AG04450 (cell line): ENCODE measurements at regions not wholly inside any gene's neighbourhood (a gene's known extent, or its start where the extent isn't known, plus 50 kb on each side); places are given as distances from the start of the nearest gene placed in this dataset.

Experiments
- CTCF ChIA-PET: fragments of 300-600, 350-600 bp; formaldehyde crosslinking; extraction: SDS; loops from one replicate; lab custom pipeline; 2022; ENCODE audit warnings: antibody characterized with exemption, inconsistent platforms; lab: Charles Lee
- POLR2A ChIA-PET: fragments of 350-600 bp; formaldehyde crosslinking; extraction: SDS; loops from one replicate; lab custom pipeline; 2021; ENCODE audit warnings: antibody characterized with exemption, inconsistent platforms; lab: Yijun Ruan, JAX
- DNase-seq: peaks from one replicate; pipeline ENCODE4 v3.0.0-alpha.2; 2011; ENCODE audit warnings: low read depth, low spot score
- H3K27ac ChIP-seq: one replicate; pipeline ENCODE4 v1.5.1; 2012; ENCODE audit warnings: low read depth, low read length, control low read depth
- H3K27me3 ChIP-seq: one replicate; pipeline ENCODE4 v1.6.0; 2012; ENCODE audit warnings: low read length; ENCODE audit not compliant: control insufficient read depth, insufficient read depth
- H3K4me3 ChIP-seq: 2 replicates; pipeline ENCODE4 v1.5.1; 2011; ENCODE audit warnings: mild to moderate bottlenecking, low read depth, low read length, control low read depth
- H3K9me3 ChIP-seq: 2 replicates; pipeline ENCODE4 v1.5.1; 2012; ENCODE audit warnings: low read length; ENCODE audit not compliant: control insufficient read depth, insufficient read depth
- TF ChIP-seq, protein P1 (sequence below): IDR thresholded peaks from 2 replicates; pipeline ENCODE4 v1.5.1; 2011; ENCODE audit warnings: low read depth, low read length, control low read depth, inconsistent platforms

DNA sequence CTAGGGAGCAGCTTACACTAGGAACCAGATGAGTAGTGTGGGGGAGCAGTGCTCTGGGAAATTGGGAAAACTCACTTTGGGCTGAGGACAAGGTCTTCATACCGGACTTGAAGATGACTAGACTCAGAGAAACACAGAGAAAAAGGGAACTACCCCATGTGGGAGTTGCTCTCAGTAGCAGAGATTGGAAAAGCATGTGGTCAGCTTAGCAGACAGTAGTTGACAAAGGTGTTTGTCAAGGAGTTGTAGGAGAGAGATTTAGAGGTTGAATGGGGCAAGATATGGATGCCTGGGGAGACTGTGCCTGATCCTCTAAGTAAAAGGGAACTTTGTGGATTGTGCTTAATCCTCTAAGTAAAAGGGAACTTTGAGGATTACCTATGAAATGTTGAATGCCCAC lies 194.5 kb upstream of the COX10 start:
- Histone ChIP-seq H3K27ac (no peak overlapping the region), H3K9me3 (no peaks in the 10 kb centered on the region), H3K27me3 (no peaks in the 10 kb centered on the region), H3K4me3 (no peak overlapping the region)
- POLR2A ChIA-PET = no interaction called here
- no peak for DNase-seq
- CTCF ChIA-PET = no interaction called here
- TF ChIP-seq, protein P1, sequence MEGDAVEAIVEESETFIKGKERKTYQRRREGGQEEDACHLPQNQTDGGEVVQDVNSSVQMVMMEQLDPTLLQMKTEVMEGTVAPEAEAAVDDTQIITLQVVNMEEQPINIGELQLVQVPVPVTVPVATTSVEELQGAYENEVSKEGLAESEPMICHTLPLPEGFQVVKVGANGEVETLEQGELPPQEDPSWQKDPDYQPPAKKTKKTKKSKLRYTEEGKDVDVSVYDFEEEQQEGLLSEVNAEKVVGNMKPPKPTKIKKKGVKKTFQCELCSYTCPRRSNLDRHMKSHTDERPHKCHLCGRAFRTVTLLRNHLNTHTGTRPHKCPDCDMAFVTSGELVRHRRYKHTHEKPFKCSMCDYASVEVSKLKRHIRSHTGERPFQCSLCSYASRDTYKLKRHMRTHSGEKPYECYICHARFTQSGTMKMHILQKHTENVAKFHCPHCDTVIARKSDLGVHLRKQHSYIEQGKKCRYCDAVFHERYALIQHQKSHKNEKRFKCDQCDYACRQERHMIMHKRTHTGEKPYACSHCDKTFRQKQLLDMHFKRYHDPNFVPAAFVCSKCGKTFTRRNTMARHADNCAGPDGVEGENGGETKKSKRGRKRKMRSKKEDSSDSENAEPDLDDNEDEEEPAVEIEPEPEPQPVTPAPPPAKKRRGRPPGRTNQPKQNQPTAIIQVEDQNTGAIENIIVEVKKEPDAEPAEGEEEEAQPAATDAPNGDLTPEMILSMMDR = no peak

DNA sequence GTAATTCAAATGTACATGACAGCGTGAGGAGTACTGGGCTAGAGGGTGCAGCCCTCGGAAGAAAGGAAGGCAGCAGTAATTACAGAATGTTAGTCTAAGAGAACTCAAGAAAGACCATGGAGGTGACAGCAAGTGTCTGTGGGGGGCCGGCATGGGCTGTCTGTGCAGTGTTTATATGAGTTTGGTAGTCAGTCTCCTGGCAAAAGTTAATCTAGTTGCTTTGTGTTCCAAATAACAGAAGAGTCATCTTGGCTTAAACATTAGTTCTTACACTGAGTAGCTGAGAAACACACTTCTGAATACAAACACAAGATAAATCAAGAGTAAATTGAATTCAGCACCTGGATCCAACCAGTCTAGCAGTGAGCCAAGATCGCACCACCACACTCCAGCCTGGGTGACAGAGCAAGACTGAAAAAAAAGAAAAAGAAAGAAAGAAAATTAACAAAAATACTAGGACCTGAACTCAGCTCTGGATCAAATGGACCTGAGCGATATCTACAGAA lies 189.3 kb upstream of the COX10 start:
- DNase-seq = no peak
- CTCF ChIA-PET = interaction anchor here (1.7 kb wide), 1 partner anchor 850 kb away, joined by 3 read pairs; no protein-coding TSS in a partner anchor
- TF ChIP-seq, protein P1 = no peak
- H3K27me3 ChIP-seq = no peaks in the 10 kb centered on the region
- POLR2A ChIA-PET = no interaction called here
- no peaks in the 10 kb centered on the region for H3K9me3 ChIP-seq
- H3K27ac ChIP-seq = no peak overlapping the region
- no peak overlapping the region for H3K4me3 ChIP-seq

DNA sequence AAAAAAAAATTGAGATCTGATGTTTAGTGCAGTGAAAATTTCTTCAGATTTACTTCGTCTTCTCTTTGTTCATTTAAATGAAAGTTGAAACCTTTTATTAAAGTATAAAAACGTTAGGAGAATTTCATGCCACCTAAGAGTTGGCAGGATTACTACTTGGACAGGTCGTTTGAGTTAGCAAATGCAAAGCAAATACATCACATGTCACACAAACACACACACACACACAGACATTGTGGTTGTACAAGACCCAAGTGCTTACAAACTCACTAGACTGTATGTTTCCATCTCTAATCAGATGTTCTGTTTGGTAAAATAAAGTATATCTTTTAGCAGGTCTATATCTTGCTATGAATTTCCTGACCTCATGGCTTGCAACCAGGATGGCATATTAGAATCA lies 185.6 kb upstream of the COX10 start:
- no peaks in the 10 kb centered on the region for H3K27me3 ChIP-seq
- TF ChIP-seq, protein P1 = no peak
- H3K27ac ChIP-seq = no peak overlapping the region
- no peak overlapping the region for H3K4me3 ChIP-seq
- H3K9me3 ChIP-seq = no peaks in the 10 kb centered on the region
- ChIA-PET POLR2A (interaction anchor here (0.7 kb wide), 1 partner anchor 394 kb away, joined by 3 read pairs; no protein-coding TSS in a partner anchor), CTCF (no interaction called here)
- no peak for DNase-seq

DNA sequence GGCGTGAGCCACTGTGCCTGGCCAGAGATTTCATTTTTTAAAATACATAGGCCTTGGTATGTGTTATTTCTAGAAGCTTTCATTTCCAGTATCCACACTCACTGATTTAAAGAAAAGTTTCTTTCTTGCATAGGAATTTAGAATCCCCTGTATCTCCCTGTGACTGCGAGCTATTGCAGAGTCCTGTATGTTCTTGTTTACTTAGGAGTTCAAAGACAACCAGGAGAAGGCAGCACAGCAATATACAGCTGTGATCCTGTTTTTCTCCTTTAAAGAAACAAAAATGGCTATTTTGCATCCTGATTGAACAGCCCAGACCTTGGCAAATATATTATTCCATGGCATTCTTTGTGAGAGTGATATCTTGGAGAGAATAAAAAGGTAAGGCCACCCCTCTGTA lies 185.0 kb upstream of the COX10 start:
- ChIA-PET POLR2A (interaction anchor here (0.7 kb wide), 3 partner anchors 9 to 393 kb away, joined by 3 read pairs; no protein-coding TSS in a partner anchor), CTCF (no interaction called here)
- no peak overlapping the region for H3K4me3 ChIP-seq
- DNase-seq = no peak
- TF ChIP-seq, protein P1 = no peak
- no peak overlapping the region for H3K27ac ChIP-seq
- no peaks in the 10 kb centered on the region for H3K27me3 ChIP-seq
- H3K9me3 ChIP-seq = no peaks in the 10 kb centered on the region

DNA sequence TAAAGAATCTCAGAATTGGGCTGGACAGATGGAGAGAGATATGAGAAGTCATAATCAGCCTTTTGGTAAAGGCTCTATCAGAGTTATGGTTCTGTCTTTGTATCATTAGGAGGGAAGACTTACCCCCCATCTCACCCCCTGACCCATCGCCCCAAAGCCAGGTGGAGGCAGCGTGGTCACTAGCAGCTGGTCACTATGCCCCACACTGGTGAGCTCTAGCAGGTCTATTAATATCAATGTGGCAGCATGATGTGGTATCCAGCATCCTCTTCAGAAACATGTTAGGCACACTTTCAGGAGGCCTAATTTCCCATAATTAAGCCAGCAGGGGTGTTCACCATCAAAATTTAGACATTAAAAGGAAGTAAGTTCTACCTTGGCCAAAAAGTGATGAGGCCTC lies 183.8 kb upstream of the COX10 start:
- no peak for DNase-seq
- ChIA-PET CTCF (interaction anchor here (0.6 kb wide), 1 partner anchor 292 kb away, joined by 4 read pairs; no protein-coding TSS in a partner anchor), POLR2A (interaction anchor here (1.4 to 1.9 kb wide), 2 partner anchors 283 to 415 kb away, joined by 4 to 5 read pairs; partner anchors contain the start of gene HS3ST3B1)
- Histone ChIP-seq H3K27me3 (no peaks in the 10 kb centered on the region), H3K27ac (no peak overlapping the region), H3K4me3 (no peak overlapping the region), H3K9me3 (no peaks in the 10 kb centered on the region)
- TF ChIP-seq, protein P1 = no peak
